Suprapubic skin (tissue), 4 donors: ENCODE measurements at regions not wholly inside any gene's neighbourhood (a gene's known extent, or its start where the extent isn't known, plus 50 kb on each side); places are given as distances from the start of the nearest gene placed in this dataset.
"Not testable (repeated sequence)": the region's sequence is repeated elsewhere in the genome, so short reads cannot be mapped to it uniquely, and the experiment has no call there.

Source experiments
- DNase-seq, 2 donors: peaks; one replicate each; pipeline ENCODE4 v3.0.0-alpha.2; 2019; ENCODE audit warnings: low spot score in 2 of 2
- H3K27ac ChIP-seq: fragments of 200-600 bp; sonication (generic); one replicate; pipeline ENCODE4 v1.5.1; 2019
- H3K27me3 ChIP-seq: fragments of 200-600 bp; sonication (generic); one replicate; pipeline ENCODE4 v1.5.1; 2019
- H3K36me3 ChIP-seq: fragments of 200-600 bp; sonication (generic); one replicate; pipeline ENCODE4 v1.5.1; 2019
- H3K4me1 ChIP-seq: fragments of 200-600 bp; sonication (generic); one replicate; pipeline ENCODE4 v1.5.1; 2019
- H3K4me3 ChIP-seq: fragments of 200-600 bp; sonication (generic); one replicate; pipeline ENCODE4 v1.5.1; 2019; ENCODE audit warnings: mild to moderate bottlenecking
- H3K9me3 ChIP-seq: fragments of 200-600 bp; sonication (generic); one replicate; pipeline ENCODE4 v1.5.1; 2019
- CTCF ChIP-seq, 2 donors: fragments of 200-600 bp in 1 of 2; fragments of 450-650 bp in 1 of 2; sonication (generic) in 1 of 2; IDR thresholded peaks; one replicate each; pipeline ENCODE4 v1.5.1; 2016 to 2019; ENCODE audit warnings: antibody characterized with exemption in 2 of 2, mild to moderate bottlenecking in 1 of 2, moderate library complexity in 1 of 2
- EP300 ChIP-seq: sonication (generic); formaldehyde crosslinking; IDR thresholded peaks from one replicate; pipeline ENCODE4 v1.6.1; 2017; ENCODE audit warnings: antibody characterized with exemption
- POLR2A ChIP-seq, 2 donors: fragments of 450-650 bp; IDR thresholded peaks; one replicate each; pipeline ENCODE4 v1.6.1; 2017; ENCODE audit warnings: antibody characterized with exemption in 2 of 2, mild to moderate bottlenecking in 2 of 2, moderate library complexity in 2 of 2
- POLR2AphosphoS5 ChIP-seq, 3 donors: sonication (generic); formaldehyde crosslinking; IDR thresholded peaks; one replicate each; pipeline ENCODE4 v1.6.1; 2017; ENCODE audit warnings: antibody characterized with exemption in 3 of 3
- WGBS: methylation state at CpG from one replicate; pipeline ENCODE4 v1.1.5; 2018; 5-methylcytosine and 5-hydroxymethylcytosine counted together

GRCh38 chr4:114251020-114251419 lies 271.6 kb upstream of the ARSJ start:
- Histone ChIP-seq H3K27ac (no peak overlapping the region), H3K36me3 (no peaks in the 10 kb centered on the region), H3K9me3 (peaks cover 3% of the 10 kb centered on the region), H3K27me3 (no peaks in the 10 kb centered on the region), H3K4me3 (no peak overlapping the region), H3K4me1 (no peaks in the 10 kb centered on the region)
- no peak for TF ChIP-seq EP300
- TF ChIP-seq POLR2AphosphoS5 (IDR thresholded peaks at IDR 0.05): no peak
- DNase-seq: no peak

GRCh38 chr4:114252499-114252898 lies 273.1 kb upstream of the ARSJ start:
- H3K9me3 ChIP-seq: peaks cover 3% of the 10 kb centered on the region
- no peak for DNase-seq
- no peak overlapping the region for H3K27ac ChIP-seq
- H3K4me3 ChIP-seq: no peak overlapping the region
- TF ChIP-seq CTCF (IDR thresholded peaks at IDR 0.05) (no peak), POLR2AphosphoS5 (IDR thresholded peaks at IDR 0.05) (no peak), EP300 (no peak), POLR2A (IDR thresholded peaks at IDR 0.05) (no peak)
- no peaks in the 10 kb centered on the region for H3K4me1 ChIP-seq
- H3K36me3 ChIP-seq: no peaks in the 10 kb centered on the region
- no peaks in the 10 kb centered on the region for H3K27me3 ChIP-seq
- WGBS: 100% methylated on average over 2 of the region's 2 CpGs

GRCh38 chr4:114257501-114257900 lies 278.1 kb upstream of the ARSJ start:
- Histone ChIP-seq H3K9me3 (peaks cover 3% of the 10 kb centered on the region), H3K4me3 (no peak overlapping the region), H3K36me3 (no peaks in the 10 kb centered on the region), H3K27me3 (no peaks in the 10 kb centered on the region), H3K27ac (no peak overlapping the region), H3K4me1 (no peaks in the 10 kb centered on the region)
- DNase-seq: no peak
- TF ChIP-seq CTCF (IDR thresholded peaks at IDR 0.05) (no peak), POLR2A (IDR thresholded peaks at IDR 0.05) (no peak), POLR2AphosphoS5 (IDR thresholded peaks at IDR 0.05) (no peak), EP300 (no peak)
- whole genome bisulfite sequencing: 39% methylated on average over 1 of the region's 1 CpG

- H3K27ac ChIP-seq, DNase-seq, H3K4me3 ChIP-seq, H3K36me3 ChIP-seq, H3K4me1 ChIP-seq, H3K27me3 ChIP-seq, H3K9me3 ChIP-seq: not testable (repeated sequence)
- WGBS: 66% methylated on average over 1 of the region's 1 CpG
These were observed 283.0 kb upstream of the ARSJ start for GRCh38 chr4:114262421-114262820.

GRCh38 chr4:114263233-114263632 lies 283.8 kb upstream of the ARSJ start:
- 58% methylated on average over 2 of the region's 2 CpGs for WGBS
- Histone ChIP-seq H3K27ac (no peak overlapping the region), H3K4me1 (no peaks in the 10 kb centered on the region), H3K27me3 (no peaks in the 10 kb centered on the region), H3K4me3 (no peak overlapping the region), H3K9me3 (no peaks in the 10 kb centered on the region), H3K36me3 (no peaks in the 10 kb centered on the region)
- TF ChIP-seq POLR2AphosphoS5 (IDR thresholded peaks at IDR 0.05) (no peak), EP300 (no peak), POLR2A (IDR thresholded peaks at IDR 0.05) (no peak), CTCF (IDR thresholded peaks at IDR 0.05) (no peak)
- no peak for DNase-seq

GRCh38 chr4:114264452-114264851 lies 285.0 kb upstream of the ARSJ start:
- Histone ChIP-seq H3K27me3 (no peaks in the 10 kb centered on the region), H3K36me3 (no peaks in the 10 kb centered on the region), H3K4me1 (no peaks in the 10 kb centered on the region), H3K9me3 (no peaks in the 10 kb centered on the region), H3K4me3 (no peak overlapping the region), H3K27ac (no peak overlapping the region)
- TF ChIP-seq CTCF (IDR thresholded peaks at IDR 0.05) (no peak), POLR2AphosphoS5 (IDR thresholded peaks at IDR 0.05) (no peak), POLR2A (IDR thresholded peaks at IDR 0.05) (no peak), EP300 (no peak)
- no peak for DNase-seq
- 58% methylated on average over 1 of the region's 1 CpG for WGBS
